ENCODE measurements at regions not wholly inside any gene's neighbourhood (a gene's known extent, or its start where the extent isn't known, plus 50 kb on each side); places are given as distances from the start of the nearest gene placed in this dataset.

DNA sequence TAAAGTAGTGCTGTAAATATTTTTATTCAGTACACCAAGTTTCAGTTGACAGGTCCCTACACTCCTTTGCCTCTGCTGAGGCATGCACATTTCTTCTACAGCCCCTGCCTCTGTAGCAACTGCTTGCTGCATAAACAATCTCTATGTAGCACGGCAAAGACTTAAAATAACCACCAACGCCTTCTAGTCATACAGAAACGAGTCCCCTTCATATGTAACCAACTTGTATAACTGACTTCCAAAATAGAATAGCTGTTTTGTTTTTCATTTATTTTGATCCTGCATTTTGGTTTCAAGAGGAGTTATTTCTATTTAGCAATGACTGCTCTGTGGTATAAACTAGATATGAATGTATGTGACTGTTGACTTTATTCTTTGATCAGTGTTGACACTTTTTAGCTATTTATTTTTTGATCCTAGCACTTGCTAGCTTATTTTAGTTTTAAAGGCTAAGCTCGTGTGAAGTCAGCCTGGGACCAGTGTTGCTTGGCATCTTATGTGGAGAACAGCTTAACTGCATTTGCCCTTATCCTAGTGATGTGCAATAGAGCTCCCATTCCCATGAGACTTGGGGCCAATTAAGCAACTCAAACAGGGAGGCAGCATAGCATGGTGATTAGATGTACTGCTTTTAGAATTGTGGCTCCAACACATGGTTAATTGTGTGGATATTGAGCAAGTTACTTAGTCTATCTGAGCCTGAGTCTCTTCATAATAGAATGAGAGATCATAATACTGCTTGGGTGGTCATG lies 79.6 kb downstream of the HRH4 start (continued):
- TF ChIP-seq RBBP5 (IDR thresholded peaks at IDR 0.05; ENCODE audit: borderline replicate concordance, low read depth, low read length): no peak
